ENCODE measurements at regions not wholly inside any gene's neighbourhood (a gene's known extent, or its start where the extent isn't known, plus 50 kb on each side); places are given as distances from the start of the nearest gene placed in this dataset.

DNA sequence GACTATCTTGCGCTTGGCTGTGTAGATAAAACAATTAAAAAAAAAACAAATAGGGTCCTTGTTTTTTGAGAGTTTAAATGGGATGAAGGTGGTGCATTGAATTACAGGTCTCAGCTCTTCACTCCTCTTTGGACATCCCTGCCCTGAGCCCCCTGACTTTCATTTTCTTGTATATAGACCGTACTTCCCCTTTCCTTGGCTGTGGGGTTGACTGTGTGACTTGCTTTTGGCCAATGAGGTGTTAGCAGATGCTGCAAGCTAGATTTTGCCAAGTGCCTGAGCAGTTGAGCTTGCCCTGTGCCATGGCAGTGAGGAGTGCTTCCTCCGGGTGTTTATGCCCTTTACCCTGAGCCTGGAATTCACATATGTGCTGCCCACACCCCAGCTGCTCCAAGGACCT is 386.1 kb upstream of the ZFP64 start:
- DNase-seq (ENCODE audit: low read depth in 2 of 2): no peak

DNA sequence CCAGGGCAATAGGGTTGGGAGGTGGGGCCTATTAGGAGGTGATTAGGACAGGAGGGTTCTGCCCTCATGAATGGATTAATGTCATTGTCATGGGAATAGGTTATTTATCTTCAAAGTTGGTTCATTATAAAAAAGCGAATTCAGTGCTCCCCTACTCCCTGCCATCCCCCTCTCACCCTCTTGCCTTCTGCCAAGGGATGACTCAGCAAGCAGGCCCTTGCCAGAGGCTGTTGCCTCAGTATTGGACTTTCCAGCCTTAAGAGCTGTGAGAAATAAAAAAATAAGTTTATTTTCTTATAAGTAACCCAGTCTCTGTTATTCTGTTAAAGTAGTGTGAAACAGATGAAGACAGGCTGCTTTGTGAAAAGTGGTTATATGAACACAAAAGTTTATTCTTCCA is 381.1 kb upstream of the ZFP64 start:
- DNase-seq (ENCODE audit: low read depth in 2 of 2): no peak

DNA sequence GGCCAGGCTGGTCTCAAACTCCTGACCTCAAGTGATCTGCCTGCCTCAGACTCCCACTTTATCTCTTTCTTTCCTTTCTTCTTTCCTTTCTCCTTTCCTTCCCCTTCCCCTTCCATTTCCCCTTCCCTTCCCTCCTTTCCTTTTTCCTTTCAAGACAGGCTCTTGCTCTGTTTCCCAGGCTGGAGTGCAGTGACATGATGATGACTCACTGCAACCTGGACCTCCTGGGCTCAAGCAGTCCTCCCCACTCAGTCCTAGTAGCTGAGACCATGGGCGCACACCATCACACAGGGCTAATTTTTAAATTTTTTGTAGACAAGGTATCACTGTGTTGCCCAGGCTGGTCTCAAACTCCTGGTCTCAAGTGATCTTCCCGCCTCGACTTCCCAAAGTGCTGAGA is 377.6 kb upstream of the ZFP64 start:
- DNase-seq (ENCODE audit: low read depth in 2 of 2): no peak

GRCh38 chr20:52565614-52566013 is 374.0 kb upstream of the ZFP64 start:
- no peak for DNase-seq (ENCODE audit: low read depth in 2 of 2)

- DNase-seq (ENCODE audit: low read depth in 2 of 2): no peak
Measured at GRCh38 chr20:52564594-52564993, 373.0 kb upstream of the ZFP64 start.

DNA sequence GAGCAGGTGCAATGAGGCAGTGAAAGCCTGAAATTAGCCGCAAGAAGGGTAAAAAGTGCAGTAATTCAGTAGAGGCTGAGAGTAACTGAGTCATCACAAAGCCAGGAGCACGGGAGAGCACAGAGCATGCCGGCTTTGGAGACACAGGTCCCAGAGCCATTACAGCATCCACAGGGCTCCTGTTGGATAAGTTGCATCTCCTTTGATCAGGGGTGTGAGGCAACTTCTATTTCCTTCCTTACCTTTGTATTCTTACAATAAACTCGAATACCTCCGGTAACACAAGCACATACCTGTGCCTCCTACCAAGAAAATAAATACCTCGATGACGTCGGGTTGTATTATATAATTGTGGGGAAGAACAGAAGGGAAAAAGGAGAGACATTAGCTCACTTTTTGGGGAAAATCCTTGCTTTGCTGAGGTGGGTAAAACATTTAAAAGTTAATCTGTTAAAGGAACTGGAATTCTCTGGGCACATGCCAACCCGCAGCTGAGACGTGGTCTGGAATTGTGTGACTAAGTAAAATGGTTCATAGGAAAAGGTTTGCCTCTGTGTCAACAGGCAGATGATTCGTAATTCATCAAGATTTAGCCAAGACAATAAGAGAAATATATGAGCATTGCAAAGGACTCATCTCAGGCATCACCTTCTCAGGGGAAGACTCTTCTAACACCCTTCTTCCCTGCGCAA is 360.7 kb upstream of the ZFP64 start:
- DNase-seq (ENCODE audit: low read depth in 2 of 2): no peak

DNA sequence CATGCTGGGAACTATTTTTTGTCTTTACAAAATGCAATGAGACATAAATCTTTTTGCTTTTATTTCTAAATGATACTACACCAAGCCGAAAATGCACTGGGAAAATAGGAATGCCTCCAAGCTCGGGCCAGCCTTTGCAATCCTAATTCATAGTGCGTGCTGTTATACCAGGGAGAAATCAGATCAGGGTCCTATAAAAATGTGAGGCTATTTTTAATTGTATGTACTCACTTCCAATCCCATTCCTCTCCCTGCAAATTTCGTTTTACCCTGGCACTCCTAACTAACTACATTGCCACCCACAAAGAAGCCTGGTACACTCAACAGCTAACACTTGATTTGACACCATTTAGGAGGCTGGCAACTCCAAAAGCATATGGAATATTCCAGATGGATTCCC is 350.6 kb upstream of the ZFP64 start:
- no peak for DNase-seq (ENCODE audit: low read depth in 2 of 2)

DNA sequence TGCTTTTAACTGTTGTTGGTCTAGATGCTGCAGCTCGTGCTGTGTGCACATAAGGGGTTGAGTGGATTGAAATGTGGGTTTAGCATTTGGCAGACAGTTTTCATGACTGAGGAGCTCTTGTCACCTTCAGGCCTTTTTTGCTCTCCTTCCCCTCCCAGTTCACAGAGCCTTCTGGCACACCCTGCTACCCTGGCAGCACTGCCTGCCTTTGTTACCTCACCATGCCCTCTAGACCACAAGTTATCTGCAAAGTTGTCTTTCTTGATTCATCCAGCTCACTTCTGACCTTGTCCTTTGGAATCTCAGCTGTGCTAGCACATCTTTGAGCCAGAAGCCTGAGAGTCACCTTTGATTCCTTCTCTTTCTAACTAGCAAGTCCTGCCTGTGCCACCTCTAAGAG is 348.9 kb upstream of the ZFP64 start:
- DNase-seq (ENCODE audit: low read depth in 2 of 2): no peak

- DNase-seq (ENCODE audit: low read depth in 2 of 2): no peak
Measured at GRCh38 chr20:52539891-52540290, 348.3 kb upstream of the ZFP64 start.

- no peak for DNase-seq (ENCODE audit: low read depth in 2 of 2)
Measured at GRCh38 chr20:52536841-52537400, 345.3 kb upstream of the ZFP64 start.

GRCh38 chr20:52536040-52536439 is 344.5 kb upstream of the ZFP64 start:
- no peak for DNase-seq (ENCODE audit: low read depth in 2 of 2)

GRCh38 chr20:52534616-52535015 is 343.0 kb upstream of the ZFP64 start:
- DNase-seq (ENCODE audit: low read depth in 2 of 2): no peak

DNA sequence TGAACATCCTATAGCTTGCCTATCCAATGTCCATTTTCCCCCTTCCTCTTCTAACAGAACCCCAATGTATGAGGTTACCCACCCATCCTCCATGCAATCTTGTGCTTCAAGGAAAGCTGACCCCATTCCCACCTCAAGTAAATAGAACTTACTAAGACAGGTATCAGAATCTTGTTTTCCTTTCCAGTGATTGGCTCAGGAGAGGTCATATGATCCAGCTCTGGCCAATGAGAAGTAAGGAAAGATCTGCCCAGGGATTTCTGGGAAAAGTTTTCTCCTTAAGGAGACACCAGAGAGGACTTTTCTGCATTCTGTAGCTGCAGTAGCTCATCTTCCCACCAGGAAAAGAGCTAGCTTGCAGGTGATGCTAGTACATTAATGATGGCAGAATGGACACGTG is 341.8 kb upstream of the ZFP64 start:
- DNase-seq (ENCODE audit: low read depth in 2 of 2): no peak

DNA sequence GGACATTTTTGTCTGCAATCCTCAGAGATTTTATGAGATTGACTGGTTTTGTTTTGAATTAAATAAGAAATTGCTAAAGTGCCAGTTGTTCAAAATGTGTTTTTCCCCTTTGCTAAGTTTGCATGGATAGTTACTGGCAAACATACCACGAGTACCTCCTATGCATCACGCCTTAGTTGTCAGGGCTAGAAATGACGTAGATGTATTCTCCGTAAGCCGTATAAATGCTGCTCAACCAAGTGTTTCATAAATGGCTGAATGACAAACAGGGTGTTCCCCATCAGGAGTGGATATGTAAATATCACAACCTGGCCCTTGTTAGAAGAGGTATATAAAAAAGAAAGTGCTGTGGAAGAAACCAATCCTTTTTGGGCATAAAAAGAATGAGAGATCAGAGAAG is 341.1 kb upstream of the ZFP64 start:
- no peak for DNase-seq (ENCODE audit: low read depth in 2 of 2)

DNA sequence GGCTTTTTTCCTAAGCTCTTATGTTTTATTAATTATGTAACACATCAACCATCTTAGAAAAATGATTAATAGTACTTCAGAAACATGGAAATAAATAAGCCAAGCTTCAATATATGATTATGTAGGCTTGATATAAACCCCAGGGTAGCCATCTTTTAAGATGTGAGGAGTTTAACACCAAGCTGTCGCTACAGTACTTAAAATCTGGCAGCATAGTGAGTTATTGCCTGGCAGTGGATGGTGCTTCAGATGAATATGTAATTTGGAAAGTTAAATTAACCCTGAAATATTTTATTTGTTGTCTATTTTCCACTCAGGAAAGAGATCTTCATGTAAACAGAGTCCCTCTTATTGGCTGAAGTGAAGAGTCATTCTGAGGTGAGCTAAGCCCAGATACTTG is 339.0 kb upstream of the ZFP64 start:
- no peak for DNase-seq (ENCODE audit: low read depth in 2 of 2)

- no peak for DNase-seq (ENCODE audit: low read depth in 2 of 2)
Measured at GRCh38 chr20:52529826-52530225, 338.2 kb upstream of the ZFP64 start.

DNA sequence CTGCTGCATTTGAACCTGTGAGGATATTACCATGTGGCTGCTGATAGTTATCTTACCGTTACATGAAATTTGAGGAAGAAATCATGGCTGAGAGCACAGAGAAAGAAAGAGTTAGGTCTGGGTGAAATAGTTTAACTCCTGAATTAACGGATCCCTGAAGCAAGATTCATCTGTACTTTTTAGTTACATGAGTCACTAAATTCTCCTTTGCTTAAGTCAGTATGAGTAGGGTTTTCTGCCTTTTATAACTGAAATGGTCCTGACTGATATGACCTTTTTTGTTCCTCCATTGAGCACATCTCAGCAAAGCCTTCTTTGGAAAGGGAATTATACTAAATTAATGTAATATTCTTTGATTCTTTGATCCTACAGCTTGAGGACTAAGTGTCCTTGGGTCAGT is 333.3 kb upstream of the ZFP64 start:
- DNase-seq (ENCODE audit: low read depth in 2 of 2): no peak

- DNase-seq (ENCODE audit: low read depth in 2 of 2): no peak
Measured at GRCh38 chr20:52518735-52519134, 327.2 kb upstream of the ZFP64 start.

DNA sequence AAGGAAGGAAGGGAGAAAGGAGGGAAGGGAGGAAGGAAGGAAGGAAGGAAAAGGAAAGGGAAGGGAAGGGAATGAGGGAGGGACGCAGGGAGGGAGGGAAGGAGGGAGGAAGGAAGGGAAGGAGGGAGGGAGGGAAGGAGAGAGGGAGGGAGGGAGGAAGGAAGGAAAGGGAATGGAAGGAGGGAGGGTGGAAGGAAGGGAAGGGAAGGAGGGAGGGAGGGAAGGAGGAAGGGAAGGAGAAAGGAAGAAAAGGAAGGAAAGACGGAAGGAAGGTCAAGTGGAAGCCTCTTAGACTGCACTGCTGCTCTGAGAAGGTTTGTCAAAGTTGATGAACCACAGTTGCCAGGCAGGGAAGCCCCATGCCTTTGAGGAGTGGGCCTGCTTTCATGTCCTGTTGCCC is 324.3 kb upstream of the ZFP64 start:
- DNase-seq (ENCODE audit: low read depth in 2 of 2): no peak

GRCh38 chr20:52500157-52500556 is 308.6 kb upstream of the ZFP64 start:
- DNase-seq (ENCODE audit: low read depth in 2 of 2): no peak

GRCh38 chr20:52497731-52498130 is 306.2 kb upstream of the ZFP64 start:
- no peak for DNase-seq (ENCODE audit: low read depth in 2 of 2)

GRCh38 chr20:52496191-52496590 is 304.6 kb upstream of the ZFP64 start:
- no peak for DNase-seq (ENCODE audit: low read depth in 2 of 2)

DNA sequence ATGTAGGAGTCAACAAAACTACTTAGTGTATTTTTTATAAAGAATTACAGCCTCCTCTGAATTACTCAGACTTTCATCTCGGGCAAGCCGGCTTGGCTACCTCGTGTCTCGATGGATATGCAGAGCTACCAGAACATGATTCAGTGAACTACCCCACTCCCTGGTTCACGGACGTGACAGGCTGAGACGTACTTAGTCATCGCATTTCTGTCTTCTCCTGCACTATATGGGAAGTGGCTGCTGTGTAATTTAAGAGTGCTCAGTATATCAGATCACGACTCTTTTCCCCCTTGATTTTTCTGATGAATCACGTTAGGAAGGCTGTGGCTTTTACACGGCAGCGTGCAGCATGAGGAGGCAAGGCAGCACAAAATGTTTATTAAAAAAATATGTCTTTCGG is 302.7 kb upstream of the ZFP64 start:
- peak in 1 of 2 donors; percentile 33 for DNase-seq (ENCODE audit: low read depth in 2 of 2)

DNA sequence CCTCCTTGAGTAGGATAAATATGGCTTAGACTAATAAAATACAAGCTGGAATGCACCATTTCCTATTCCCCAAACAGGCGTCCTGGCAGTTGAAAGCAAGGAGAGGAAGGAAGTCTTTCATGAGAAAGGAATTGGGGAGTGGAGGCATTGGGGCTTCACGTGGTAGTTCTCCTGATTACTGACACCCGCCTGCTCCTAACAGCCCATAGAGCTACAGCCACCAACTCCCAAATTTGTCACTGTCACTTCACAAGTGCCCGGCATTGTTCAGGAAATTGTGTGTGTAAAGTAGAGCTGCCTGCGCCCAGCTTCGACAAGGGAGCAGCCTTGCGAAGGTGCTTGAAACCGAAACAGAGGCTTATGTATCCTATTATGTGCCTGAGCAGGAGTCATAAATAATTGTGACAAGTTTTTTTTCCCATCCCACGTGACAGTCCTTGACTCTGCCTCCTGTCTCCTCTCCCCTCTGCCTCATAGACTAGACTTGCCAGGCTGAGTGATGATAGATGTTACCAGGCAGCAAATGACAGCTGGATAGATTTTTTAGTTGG is 301.7 kb upstream of the ZFP64 start:
- DNase-seq (ENCODE audit: low read depth in 2 of 2): no peak

Measured in stimulated activated CD8-positive, alpha-beta memory T cell treated with anti-CD3 and anti-CD28 coated beads, Interleukin-2, amount 100 ng/mL, for 48 hours (primary cell).